ENCODE measurements at regions not wholly inside any gene's neighbourhood (a gene's known extent, or its start where the extent isn't known, plus 50 kb on each side); places are given as distances from the start of the nearest gene placed in this dataset.

DNA sequence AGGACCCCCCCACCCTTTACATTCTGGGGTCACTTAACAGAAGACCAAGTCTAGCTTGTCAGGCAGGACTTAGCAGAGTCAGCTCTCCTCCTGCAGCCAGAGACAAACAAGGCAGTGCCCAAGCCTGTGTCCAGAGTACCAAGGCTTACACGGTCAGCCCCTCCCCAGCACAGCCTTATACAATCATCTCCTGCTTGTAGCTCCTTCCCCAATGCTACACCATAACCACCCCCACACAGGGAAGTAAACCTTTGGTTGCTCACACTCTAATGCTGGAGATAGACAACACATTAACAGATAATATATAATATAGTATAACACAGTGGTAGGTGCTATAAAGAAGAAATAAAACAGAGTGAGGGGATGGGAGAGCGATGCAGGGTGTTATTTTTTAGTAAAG is 175.4 kb upstream of the PWP1 start:
- Histone ChIP-seq H3K27me3 (ENCODE audit: control insufficient read depth in 2 of 2, insufficient read depth in 2 of 2, low read length in 2 of 2) (peaks cover 0 to 10% of the 10 kb centered on the region in 2 experiments; a peak in 2 of 5 replicates), H3K4me1 (replicated peaks in 1 of 2; ENCODE audit: control insufficient read depth in 2 of 2, insufficient read depth in 2 of 2, low read length in 2 of 2) (no peaks in the 10 kb centered on the region), H2AFZ (ENCODE audit: low read depth, low read length) (no peak overlapping the region), H3K9me1 (ENCODE audit: control insufficient read depth, insufficient read depth, low read length) (no peaks in the 10 kb centered on the region), H3K4me3 (no peak overlapping the region), H3K9me3 (replicated peaks; ENCODE audit: control insufficient read depth, insufficient read depth, low read depth, low read length) (no peaks in the 10 kb centered on the region), H3K79me2 (ENCODE audit: control insufficient read depth, insufficient read depth, low read length) (no peaks in the 10 kb centered on the region), H3K27ac (ENCODE audit: extremely low read depth, low read depth, low read length) (no peak overlapping the region), H3K9ac (ENCODE audit: insufficient read depth in 1 of 2, low read depth in 2 of 2, low read length in 2 of 2) (no peak overlapping the region), H3K4me2 (ENCODE audit: insufficient read depth, low read length) (no peak overlapping the region), H4K20me1 (replicated peaks; ENCODE audit: control insufficient read depth, insufficient read depth, low read length) (no peaks in the 10 kb centered on the region), H3K36me3 (ENCODE audit: control insufficient read depth, insufficient read depth, low read length) (no peaks in the 10 kb centered on the region)
- DNase-seq (ENCODE audit: extremely low read depth in 1 of 4, low spot score in 3 of 4) (no peak), ATAC-seq (no peak), FAIRE-seq (no peak)
- BruUV-seq (replicated peaks) = no TSS peak
- intact Hi-C loops (cut with micrococcal nuclease) = no loop called here
- WGBS (ENCODE audit: insufficient coverage, low coverage, missing lambda C conversion rate) = 0% methylated on average over 2 of the region's 2 CpGs
- no peak for TF ChIP-seq FOSL1 (tag; conservative IDR thresholded peaks at IDR 0.05)
- no peak for TF ChIP-seq ZNF668 (CRISPR knock-in tag; IDR thresholded peaks at IDR 0.05)
- no peak for TF ChIP-seq YY1 (IDR thresholded peaks at IDR 0.05; ENCODE audit: borderline replicate concordance in 1 of 3, control insufficient read depth in 1 of 3, extremely low read depth in 1 of 3, insufficient read depth in 3 of 3, insufficient read length in 1 of 3, insufficient replicate concordance in 2 of 3, low read depth in 1 of 3, low read length in 2 of 3)
- TF ChIP-seq TAF9B (IDR thresholded peaks at IDR 0.05; ENCODE audit: partially characterized antibody) = no peak
- TF ChIP-seq NFE2L1 (tag; IDR thresholded peaks at IDR 0.05; ENCODE audit: borderline replicate concordance, low read depth) = no peak
- no peak for TF ChIP-seq MCM3 (IDR thresholded peaks at IDR 0.05)
- TF ChIP-seq, protein P1, sequence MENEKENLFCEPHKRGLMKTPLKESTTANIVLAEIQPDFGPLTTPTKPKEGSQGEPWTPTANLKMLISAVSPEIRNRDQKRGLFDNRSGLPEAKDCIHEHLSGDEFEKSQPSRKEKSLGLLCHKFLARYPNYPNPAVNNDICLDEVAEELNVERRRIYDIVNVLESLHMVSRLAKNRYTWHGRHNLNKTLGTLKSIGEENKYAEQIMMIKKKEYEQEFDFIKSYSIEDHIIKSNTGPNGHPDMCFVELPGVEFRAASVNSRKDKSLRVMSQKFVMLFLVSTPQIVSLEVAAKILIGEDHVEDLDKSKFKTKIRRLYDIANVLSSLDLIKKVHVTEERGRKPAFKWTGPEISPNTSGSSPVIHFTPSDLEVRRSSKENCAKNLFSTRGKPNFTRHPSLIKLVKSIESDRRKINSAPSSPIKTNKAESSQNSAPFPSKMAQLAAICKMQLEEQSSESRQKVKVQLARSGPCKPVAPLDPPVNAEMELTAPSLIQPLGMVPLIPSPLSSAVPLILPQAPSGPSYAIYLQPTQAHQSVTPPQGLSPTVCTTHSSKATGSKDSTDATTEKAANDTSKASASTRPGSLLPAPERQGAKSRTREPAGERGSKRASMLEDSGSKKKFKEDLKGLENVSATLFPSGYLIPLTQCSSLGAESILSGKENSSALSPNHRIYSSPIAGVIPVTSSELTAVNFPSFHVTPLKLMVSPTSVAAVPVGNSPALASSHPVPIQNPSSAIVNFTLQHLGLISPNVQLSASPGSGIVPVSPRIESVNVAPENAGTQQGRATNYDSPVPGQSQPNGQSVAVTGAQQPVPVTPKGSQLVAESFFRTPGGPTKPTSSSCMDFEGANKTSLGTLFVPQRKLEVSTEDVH (IDR thresholded peaks at IDR 0.05; ENCODE audit: low read depth, partially characterized antibody) = no peak
- TF ChIP-seq ZNF239 (CRISPR knock-in tag; IDR thresholded peaks at IDR 0.05) = no peak
- TF ChIP-seq NR2C2 (CRISPR knock-in tag; IDR thresholded peaks at IDR 0.05) = no peak
- no peak for TF ChIP-seq NR2C2 (tag; IDR thresholded peaks at IDR 0.05)
- TF ChIP-seq, protein P2, sequence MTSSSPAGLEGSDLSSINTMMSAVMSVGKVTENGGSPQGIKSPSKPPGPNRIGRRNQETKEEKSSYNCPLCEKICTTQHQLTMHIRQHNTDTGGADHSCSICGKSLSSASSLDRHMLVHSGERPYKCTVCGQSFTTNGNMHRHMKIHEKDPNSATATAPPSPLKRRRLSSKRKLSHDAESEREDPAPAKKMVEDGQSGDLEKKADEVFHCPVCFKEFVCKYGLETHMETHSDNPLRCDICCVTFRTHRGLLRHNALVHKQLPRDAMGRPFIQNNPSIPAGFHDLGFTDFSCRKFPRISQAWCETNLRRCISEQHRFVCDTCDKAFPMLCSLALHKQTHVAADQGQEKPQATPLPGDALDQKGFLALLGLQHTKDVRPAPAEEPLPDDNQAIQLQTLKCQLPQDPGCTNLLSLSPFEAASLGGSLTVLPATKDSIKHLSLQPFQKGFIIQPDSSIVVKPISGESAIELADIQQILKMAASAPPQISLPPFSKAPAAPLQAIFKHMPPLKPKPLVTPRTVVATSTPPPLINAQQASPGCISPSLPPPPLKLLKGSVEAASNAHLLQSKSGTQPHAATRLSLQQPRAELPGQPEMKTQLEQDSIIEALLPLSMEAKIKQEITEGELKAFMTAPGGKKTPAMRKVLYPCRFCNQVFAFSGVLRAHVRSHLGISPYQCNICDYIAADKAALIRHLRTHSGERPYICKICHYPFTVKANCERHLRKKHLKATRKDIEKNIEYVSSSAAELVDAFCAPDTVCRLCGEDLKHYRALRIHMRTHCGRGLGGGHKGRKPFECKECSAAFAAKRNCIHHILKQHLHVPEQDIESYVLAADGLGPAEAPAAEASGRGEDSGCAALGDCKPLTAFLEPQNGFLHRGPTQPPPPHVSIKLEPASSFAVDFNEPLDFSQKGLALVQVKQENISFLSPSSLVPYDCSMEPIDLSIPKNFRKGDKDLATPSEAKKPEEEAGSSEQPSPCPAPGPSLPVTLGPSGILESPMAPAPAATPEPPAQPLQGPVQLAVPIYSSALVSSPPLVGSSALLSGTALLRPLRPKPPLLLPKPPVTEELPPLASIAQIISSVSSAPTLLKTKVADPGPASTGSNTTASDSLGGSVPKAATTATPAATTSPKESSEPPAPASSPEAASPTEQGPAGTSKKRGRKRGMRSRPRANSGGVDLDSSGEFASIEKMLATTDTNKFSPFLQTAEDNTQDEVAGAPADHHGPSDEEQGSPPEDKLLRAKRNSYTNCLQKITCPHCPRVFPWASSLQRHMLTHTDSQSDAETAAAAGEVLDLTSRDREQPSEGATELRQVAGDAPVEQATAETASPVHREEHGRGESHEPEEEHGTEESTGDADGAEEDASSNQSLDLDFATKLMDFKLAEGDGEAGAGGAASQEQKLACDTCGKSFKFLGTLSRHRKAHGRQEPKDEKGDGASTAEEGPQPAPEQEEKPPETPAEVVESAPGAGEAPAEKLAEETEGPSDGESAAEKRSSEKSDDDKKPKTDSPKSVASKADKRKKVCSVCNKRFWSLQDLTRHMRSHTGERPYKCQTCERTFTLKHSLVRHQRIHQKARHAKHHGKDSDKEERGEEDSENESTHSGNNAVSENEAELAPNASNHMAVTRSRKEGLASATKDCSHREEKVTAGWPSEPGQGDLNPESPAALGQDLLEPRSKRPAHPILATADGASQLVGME (CRISPR knock-in tag; IDR thresholded peaks at IDR 0.05) = no peak
- TF ChIP-seq ELF1 (tag; IDR thresholded peaks at IDR 0.05) = no peak
- TF ChIP-seq ZNF384 (IDR thresholded peaks at IDR 0.05; ENCODE audit: low read depth, low read length) = no peak
- in situ Hi-C loops (cut with MboI) = no loop called here
- ChIA-PET POLR2A (interaction anchor here (0.6 kb wide), 1 partner anchor 42 kb away, joined by 3 read pairs; no protein-coding TSS in a partner anchor), CTCF (ENCODE audit: low intra/inter-chr PET ratio) (no interaction called here)
